ENCODE measurements at regions not wholly inside any gene's neighbourhood (a gene's known extent, or its start where the extent isn't known, plus 50 kb on each side); places are given as distances from the start of the nearest gene placed in this dataset.

DNA sequence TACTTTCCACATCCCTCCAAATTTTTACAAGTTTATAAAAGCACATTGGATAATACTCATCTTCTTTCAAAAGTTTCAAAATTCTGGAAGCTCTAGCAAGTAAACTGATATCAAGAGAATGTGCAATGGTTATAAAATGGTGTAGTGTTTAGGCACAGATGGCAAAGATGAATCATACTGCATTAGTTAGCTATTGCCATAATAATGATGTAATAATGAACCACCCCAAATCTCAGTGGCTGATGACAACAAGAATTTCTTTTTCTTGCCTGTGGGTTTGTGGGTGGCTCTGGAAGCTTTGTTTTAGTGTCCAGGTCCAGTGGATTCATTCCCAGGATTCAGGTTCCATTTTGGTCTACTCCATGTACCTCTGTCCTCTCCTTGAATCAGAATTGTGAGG, 319.0 kb downstream of the BRINP1 start:
- DNase-seq, result no peak

DNA sequence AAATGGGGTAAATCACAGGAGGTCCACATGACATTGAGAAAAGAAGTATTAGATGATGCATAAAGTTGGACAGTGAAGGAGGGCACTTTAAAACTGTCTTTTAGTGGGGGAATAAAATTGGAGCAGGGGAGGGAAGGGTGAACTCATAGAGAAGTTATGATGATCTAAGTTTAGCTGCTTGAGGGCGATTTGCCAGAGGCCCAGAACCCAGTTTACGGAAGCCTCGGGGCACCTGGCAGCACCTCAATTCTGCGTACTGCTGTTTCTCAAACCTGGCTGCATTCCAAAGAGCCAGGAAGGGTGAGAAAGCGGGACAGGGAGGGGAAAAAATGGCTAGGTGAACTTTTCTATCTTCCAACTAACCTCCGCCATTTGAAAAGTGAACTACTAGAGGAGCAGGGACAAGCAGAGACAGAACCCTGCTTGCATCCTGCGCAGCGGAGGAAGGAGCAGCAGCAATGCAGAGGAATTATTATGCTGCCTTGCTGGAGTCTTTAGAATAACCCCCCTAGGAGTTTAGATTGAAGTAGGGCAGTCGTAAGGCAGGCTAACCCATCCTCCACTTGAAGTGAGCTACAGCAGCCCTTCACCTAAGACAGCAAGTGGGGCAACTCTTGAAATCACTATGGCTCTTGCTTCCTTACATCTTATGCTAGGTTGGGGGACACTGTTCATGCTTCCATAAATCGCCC, 316.8 kb downstream of the BRINP1 start:
- DNase-seq, result no peak

DNA sequence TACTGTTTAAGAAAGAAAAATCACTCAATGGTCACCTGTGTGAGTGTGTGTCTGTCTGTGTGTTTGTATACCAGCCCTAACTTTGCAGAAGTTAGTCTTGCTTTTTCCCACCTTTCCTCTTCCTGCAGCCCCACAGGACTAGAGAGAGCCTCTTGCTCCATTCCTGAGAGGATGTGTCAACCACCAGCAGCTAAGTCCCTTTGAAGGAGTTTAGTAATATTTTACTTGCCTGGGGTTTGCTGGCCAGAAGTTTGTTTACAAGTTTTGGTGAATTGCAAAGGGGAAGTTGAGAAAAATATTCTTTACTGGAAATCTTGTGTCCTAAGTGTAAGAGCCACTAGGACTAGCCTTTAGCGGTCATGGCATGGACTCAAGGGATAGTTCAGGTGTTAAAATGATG, 316.2 kb downstream of the BRINP1 start:
- no peak for DNase-seq

DNA sequence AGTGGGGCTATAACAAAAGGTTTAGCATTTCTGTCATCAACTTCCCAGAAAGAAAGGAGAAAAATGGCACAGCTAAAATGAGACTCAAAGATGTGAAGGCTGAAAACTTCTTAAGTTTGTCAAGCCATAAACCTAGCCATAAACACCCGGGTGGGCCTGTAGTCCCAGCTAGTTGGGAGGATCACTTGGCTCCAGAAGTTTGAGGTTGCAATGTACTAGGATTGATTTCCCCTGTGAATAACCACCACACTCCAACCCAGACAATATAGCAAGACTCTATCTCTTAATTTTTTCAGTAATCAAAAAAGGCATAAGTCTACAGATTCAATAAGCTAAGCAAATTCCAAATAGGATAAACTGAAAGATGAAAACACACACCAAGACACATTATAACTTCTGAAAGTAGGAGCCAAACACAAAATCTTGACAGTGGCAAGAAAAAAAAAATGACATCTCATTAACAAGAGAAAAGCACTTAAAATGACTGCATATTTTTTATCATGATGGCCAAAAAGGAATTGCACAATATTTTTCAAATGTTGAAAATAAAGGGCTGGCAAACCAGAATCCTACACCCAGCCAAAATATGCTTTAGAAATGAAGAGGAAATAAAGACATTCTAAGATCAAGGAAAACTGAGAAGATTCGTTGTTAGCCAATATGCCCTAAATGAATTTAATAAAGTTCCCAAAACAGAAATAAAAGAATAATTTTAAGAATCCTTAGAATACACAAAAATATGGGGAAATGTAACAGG, 308.4 kb downstream of the BRINP1 start:
- DNase-seq, result no peak

DNA sequence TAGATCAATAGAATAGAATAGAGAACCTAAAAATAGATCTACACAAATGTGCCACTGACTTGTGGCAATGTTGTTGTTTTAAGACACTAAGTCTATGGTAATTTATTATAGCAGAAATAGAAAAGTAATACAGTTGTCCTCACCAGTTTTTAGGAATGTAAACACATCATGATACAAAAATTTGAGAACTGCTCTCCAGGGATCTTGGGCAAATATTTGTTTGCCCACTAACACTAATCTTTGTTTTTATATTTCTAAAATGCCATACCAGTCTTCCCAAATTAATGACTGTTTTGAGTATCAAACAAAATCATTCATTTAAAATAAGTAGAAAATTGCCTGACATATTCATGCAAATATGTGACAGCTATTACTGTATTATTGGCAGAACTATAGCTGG, 297.6 kb downstream of the BRINP1 start:
- no peak for DNase-seq

DNA sequence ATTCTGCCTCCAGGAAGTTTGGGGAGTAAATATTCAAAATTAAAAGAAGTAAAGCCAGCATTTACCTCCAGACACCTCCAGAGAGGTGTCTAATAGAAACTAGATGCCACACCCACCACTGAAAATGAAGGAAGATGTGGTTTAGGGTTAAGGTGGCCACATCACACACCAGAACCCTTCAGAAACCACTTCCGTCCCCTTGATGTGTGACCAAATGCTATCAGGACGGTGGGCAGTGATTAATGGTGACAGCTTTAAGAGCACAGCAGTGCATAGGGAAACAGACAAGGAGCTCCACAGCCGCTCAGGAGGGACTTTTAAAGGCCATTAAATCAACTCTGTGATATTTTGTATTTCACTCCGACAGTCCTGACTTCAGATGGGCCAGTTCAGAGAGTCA, 295.2 kb downstream of the BRINP1 start:
- no peak for DNase-seq

DNA sequence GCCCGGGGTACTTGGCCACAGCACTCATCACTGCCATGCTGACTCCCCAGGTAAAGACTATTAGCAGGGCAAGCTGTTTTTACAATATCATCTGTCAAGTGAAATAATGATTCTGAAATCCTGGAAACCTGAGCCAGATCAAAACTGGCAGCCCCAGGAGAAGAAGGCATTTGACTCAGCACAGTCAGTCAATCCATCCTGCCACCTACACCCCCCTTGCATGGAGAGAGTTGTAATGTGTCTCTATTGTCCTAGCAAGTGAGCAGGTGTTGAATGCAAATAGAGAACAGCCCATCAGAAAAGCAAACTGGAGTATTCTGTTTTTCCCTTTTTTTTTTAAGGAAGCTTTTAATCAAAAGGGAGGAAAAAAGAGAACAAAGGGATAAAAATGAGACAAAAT, 291.2 kb downstream of the BRINP1 start:
- no peak for DNase-seq

DNA sequence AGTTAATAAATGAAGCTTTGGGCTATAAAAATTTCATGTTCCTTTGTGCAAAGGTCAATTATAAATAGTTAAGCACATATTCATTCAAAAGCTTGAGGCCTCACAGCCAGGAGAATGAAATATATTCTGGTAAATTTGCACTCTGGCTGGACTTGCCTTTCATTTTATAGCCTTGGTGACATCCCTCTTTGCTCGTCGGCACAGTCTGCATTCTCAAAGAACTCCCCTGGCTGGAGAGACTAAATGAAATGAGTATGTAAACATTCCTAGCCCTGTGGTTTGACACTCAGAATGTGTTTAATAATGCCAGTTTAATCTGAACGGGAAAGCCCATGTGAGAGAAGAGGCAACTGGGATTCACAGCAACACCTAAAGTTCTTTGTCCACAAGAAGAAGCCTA, 285.6 kb downstream of the BRINP1 start:
- no peak for DNase-seq

DNA sequence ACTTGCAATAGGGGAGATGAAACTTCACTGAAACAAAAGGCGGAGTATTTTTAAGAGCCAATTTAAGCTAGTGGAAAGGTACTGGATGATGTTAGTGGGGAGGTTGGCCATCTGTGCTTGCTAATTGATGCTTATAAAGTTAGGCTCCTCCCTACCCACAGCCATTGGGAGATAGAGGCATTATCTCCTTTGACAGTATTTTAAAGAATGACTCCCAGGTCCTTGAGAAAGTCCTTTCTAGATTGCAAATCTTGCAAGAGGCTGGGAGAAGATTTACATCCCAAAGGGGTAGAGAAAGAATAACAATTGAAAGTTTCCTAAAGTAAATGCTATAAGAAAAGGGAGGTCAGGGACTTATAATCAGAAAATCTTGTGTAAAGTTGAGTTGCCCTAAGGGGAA, 282.6 kb downstream of the BRINP1 start:
- DNase-seq, result no peak

DNA sequence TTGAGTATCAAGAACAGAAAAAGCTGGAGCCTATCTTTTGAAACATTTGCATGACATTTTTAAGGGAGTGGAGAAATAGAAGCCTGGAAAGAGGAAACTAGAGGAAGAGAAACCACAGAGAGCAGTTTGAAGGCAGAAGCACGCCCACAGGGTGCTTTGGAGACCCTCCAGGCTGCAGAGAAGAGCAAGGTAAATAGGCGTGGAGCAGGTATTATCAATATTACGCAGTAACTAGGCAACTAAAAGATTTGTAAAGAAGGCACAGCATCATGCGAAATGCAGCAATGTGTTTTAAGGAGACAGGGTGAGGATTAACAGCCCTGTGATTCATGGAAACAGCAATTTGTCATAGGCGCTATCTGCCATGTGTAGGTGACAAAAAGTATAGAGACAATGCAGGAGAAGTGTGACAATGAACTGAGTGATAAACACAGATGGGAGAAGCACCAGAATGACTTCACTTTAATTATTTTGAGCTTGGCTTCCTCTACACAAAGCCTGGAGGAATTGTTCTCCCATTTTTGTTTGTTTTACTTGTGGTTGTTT, 281.2 kb downstream of the BRINP1 start:
- DNase-seq, result no peak

DNA sequence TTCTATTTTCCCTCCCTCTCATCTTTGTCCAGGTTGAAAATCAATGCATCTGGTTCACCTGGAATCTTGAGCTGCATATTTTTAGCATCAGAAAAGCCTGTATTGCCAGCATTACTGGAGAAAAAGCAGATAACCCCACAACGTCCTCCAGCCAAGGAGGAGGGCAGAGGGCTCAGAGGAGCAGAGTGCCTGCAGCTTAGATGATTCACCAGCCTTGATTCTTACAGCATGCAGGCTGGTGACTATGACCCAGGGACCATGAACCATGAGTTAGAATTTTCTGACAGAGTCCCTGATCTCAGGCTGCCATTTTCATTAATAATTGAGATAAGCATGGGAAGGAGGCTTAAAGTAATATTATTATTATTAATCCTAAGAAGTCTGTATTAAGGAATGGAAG, 278.2 kb downstream of the BRINP1 start:
- no peak for DNase-seq

DNA sequence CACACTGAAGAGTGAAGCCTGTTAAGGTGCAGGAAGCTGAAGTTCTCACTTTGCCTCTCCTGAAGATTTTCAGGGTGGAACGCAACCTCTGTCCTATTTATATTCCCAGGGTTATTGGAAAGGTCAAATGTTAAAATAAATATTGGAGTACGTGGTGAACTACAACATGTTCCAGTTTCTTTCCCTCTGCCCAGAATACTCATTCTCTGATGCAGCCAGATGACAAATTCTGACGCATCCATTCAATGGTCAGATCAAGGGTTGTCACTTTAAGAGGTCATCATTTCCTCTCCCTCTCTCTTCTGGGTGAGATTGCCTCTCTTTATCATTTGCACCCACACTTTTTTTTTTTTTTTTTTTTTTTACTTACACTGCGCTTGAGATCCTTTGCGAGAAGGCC, 277.1 kb downstream of the BRINP1 start:
- no peak for DNase-seq

DNA sequence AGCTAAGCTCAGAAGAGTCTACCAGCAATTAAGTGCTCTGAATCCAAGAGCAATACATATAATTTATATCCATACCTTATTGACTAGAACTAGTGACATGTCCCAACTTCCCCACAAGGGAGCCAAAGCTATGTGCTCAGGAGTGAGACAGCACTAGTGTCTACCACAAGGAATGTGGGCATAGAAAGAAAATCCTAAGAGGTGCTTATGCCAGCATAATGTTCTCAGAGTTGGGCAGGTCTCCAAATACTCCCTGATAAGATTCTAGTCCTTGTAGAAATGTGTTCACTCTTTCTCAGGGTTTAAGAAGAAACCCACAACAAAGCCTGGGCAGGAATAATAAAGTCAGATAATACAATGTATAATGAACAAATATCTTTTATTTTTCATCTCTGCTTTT, 275.1 kb downstream of the BRINP1 start:
- DNase-seq, result no peak

DNA sequence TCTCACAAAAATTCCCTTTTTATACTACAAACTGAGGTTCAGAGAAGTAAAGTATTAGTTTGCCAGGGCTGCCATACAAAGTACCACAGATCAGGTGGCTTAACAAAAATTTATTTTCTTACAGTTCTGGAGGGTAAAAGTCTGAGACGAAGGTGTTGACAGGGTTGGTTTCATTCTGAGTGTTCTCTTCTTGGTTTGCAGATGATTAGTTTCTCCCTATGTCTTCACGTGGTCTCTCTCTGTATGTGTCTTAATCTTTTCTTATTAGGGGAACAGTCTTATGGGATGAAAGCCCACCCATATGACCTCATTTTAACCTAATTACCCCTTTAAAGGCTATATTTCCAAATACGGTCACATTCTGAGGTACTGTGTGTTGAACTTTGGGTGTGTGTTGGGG, 274.2 kb downstream of the BRINP1 start:
- no peak for DNase-seq

DNA sequence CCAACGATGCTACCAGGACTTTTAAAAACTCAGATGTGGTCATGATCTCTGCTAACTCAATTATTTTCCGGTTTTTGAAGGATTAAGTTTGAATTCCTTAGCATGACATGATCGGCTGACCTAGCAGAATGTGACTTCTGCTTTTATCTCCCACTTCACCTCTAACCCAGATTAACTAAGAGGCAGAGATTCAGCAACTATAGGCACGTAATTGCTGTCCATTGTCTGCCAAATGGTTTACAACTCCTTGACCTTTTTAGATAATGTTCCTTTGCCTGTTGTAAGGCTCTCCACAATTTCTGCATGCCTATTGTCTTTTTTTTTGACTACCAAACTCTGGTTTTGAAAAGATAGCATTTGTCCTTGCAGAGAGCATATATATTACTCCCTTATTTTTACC, 268.2 kb downstream of the BRINP1 start:
- no peak for DNase-seq

DNA sequence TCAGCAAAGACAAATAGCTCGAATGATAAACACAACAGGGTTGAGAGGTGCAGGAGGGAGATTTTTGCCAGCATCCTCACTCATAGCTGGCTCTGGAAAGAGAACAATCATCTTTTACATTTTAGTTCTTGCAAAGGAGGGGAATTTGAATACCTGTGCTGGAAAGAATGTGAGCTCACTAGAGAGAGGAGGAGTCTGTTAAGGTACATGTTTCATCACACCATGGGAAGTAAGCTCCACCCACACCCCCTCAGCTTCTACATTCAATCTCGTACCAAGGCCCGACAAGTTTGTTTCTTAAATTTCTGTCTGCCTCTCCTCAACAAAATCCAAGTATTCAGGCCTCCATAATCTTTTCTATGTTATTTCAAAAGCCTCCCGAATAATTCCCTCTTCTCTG, 254.6 kb downstream of the BRINP1 start:
- DNase-seq, result no peak

All from CD4-positive, alpha-beta T cell treated with Interleukin-21 for 1 hour (primary cell).